Gastrocnemius medialis (tissue), 4 donors: ENCODE measurements at regions not wholly inside any gene's neighbourhood (a gene's known extent, or its start where the extent isn't known, plus 50 kb on each side); places are given as distances from the start of the nearest gene placed in this dataset.
A peak's percentile ranks its signal among the peaks of the same experiment; 100 is the strongest.

Source experiments
- ATAC-seq, 2 donors: fragments of 150-250 bp; one replicate each; pipeline ENCODE4 v1.9.1; 2016
- DNase-seq, 2 donors: peaks; one replicate each; pipeline ENCODE4 v3.0.0-alpha.2; 2019
- H3K27ac ChIP-seq, 4 donors: fragments of 200-600 bp; sonication (generic); 1 replicate in 1 of 4; 2 replicates in 3 of 4; pipeline ENCODE4 v1.5.1; 2016 to 2018; ENCODE audit warnings: mild to moderate bottlenecking in 2 of 4, moderate library complexity in 1 of 4
- H3K27me3 ChIP-seq, 3 donors: fragments of 200-600 bp; sonication (generic) in 2 of 3; 1 replicate in 1 of 3; 2 replicates in 2 of 3; pipeline versions ENCODE4 v1.5.1 to v1.6.0; 2016 to 2019; ENCODE audit warnings: mild to moderate bottlenecking in 1 of 3, moderate library complexity in 1 of 3
- H3K36me3 ChIP-seq, 2 donors: fragments of 200-600 bp; sonication (generic) in 1 of 2; one replicate each; pipeline ENCODE4 v1.5.1; 2017 to 2018
- H3K4me1 ChIP-seq, 2 donors: fragments of 200-600 bp; sonication (generic) in 1 of 2; one replicate each; pipeline ENCODE4 v1.5.1; 2016 to 2017; ENCODE audit warnings: mild to moderate bottlenecking in 2 of 2
- H3K4me3 ChIP-seq, 4 donors: fragments of 200-600 bp; sonication (generic) in 3 of 4; 1 replicate in 1 of 4; 2 replicates in 3 of 4; pipeline ENCODE4 v1.5.1; 2016 to 2019; ENCODE audit warnings: mild to moderate bottlenecking in 2 of 4
- H3K9me3 ChIP-seq, 3 donors: fragments of 200-600 bp; sonication (generic) in 2 of 3; 1 replicate in 1 of 3; 2 replicates in 2 of 3; pipeline ENCODE4 v1.5.1; 2016 to 2019
- CTCF ChIP-seq, 5 experiments: fragments of 450-650 bp in 3 of 5; fragments of 200-600 bp in 2 of 5; sonication (generic) in 2 of 5; IDR thresholded peaks in 4 of 5; conservative IDR thresholded peaks in 1 of 5; 1 replicate in 4 of 5; 2 replicates in 1 of 5; pipeline ENCODE4 v1.5.1; 2016 to 2019; ENCODE audit warnings: antibody characterized with exemption in 5 of 5, mild to moderate bottlenecking in 3 of 5, moderate library complexity in 3 of 5
- POLR2A ChIP-seq, 2 donors: fragments of 450-650 bp; IDR thresholded peaks; one replicate each; pipeline ENCODE4 v1.6.1; 2017; ENCODE audit warnings: antibody characterized with exemption in 2 of 2, mild to moderate bottlenecking in 2 of 2, moderate library complexity in 2 of 2
- in situ Hi-C, 4 donors: fragments of 200-750 bp; cut with MboI; loops; one replicate each; pipeline versions ENCODE4 v1.15.0 to v1.8.0; 2017; ENCODE audit warnings: low sequenced_read_pairs in 4 of 4
- intact Hi-C: fragments of 100-400 bp; cut with DNase I; formaldehyde crosslinking; loops from one replicate; pipeline ENCODE4 v1.15.1; 2023; ENCODE audit warnings: low total_unique reads

DNA sequence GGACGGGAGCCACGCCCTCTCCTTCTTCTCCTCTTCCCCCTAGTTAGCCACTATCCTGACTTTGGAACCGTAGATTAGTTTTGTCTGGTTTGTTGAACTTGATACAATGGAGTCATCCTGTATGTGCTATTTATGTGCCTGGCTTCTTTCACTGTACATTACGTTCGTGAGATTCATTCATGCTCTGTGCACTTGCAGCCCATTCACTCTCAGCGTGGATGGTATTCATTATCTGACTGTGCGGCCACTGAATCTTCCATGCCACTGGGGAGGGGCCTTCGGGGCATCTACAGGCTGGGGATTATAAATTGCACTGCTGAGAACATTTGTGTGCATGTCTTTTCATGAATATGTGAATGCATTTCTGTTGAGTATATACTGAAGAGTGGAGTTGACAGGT, 262.5 kb downstream of the CDH26 start:
- DNase-seq (no peak), ATAC-seq (peak; percentile 55 to 81)
- Histone ChIP-seq H3K27ac (no peak overlapping the region), H3K27me3 (no peaks in the 10 kb centered on the region), H3K36me3 (no peaks in the 10 kb centered on the region), H3K4me3 (no peak overlapping the region), H3K4me1 (peaks cover 0 to 3% of the 10 kb centered on the region in 2 donors), H3K9me3 (no peaks in the 10 kb centered on the region)
- no peak for TF ChIP-seq CTCF (IDR thresholded peaks at IDR 0.05 in 4 of 5, conservative IDR thresholded peaks at IDR 0.05 in 1 of 5)
- no peak for TF ChIP-seq POLR2A (IDR thresholded peaks at IDR 0.05)
- intact Hi-C loops (no loop called here), in situ Hi-C loops (loop anchor here in 2 of 4 donors (25.0 kb wide), 3 partner anchors 342 to 1667 kb away; no protein-coding TSS in a partner anchor)

- DNase-seq (no peak), ATAC-seq (no peak)
- Histone ChIP-seq H3K27me3 (no peaks in the 10 kb centered on the region), H3K4me3 (no peak overlapping the region), H3K9me3 (no peaks in the 10 kb centered on the region), H3K27ac (no peak overlapping the region), H3K36me3 (no peaks in the 10 kb centered on the region), H3K4me1 (no peaks in the 10 kb centered on the region)
- intact Hi-C loops (no loop called here), in situ Hi-C loops (loop anchor here in 2 of 4 donors (25.0 kb wide), 3 partner anchors 341 to 1666 kb away; no protein-coding TSS in a partner anchor)
- TF ChIP-seq POLR2A (IDR thresholded peaks at IDR 0.05), result no peak
- TF ChIP-seq CTCF (IDR thresholded peaks at IDR 0.05 in 4 of 5, conservative IDR thresholded peaks at IDR 0.05 in 1 of 5), result no peak
These were observed 263.4 kb downstream of the CDH26 start for GRCh38 chr20:60221593-60221992.

GRCh38 chr20:60222497-60222896, 264.3 kb downstream of the CDH26 start:
- Histone ChIP-seq H3K9me3 (no peaks in the 10 kb centered on the region), H3K36me3 (no peaks in the 10 kb centered on the region), H3K27ac (no peak overlapping the region), H3K4me3 (no peak overlapping the region), H3K27me3 (no peaks in the 10 kb centered on the region), H3K4me1 (no peaks in the 10 kb centered on the region)
- in situ Hi-C loops, result loop anchor here in 2 of 4 donors (25.0 kb wide), 3 partner anchors 340 to 1665 kb away; no protein-coding TSS in a partner anchor
- no peak for TF ChIP-seq POLR2A (IDR thresholded peaks at IDR 0.05)
- DNase-seq (no peak), ATAC-seq (no peak)
- intact Hi-C loops, result no loop called here

DNA sequence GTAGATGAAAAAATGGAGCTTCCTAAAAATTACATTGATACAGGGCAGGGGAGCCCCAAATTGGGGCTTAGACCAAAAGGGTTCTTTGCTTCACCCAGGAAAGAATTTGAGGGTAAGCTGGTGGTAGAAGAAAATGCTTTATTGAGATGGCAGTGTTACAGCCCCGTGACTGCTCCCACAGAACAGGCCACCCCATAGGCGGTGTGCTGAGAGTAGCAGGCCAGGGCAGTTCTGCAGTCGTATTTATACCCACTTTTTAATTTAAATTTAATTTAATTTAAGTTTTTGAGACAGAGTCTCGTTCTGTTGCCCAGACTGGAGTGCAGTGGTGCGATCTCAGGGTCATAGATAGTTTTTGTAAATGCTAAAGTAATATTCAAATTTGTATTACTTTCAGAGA, 265.0 kb downstream of the CDH26 start:
- intact Hi-C loops, result no loop called here
- no peak overlapping the region for H3K4me3 ChIP-seq
- ATAC-seq, result no peak
- no peaks in the 10 kb centered on the region for H3K9me3 ChIP-seq
- H3K27me3 ChIP-seq, result no peaks in the 10 kb centered on the region
- in situ Hi-C loops, result loop anchor here in 2 of 4 donors (25.0 kb wide), 3 partner anchors 339 to 1664 kb away; no protein-coding TSS in a partner anchor
- H3K4me1 ChIP-seq, result no peaks in the 10 kb centered on the region
- no peak for TF ChIP-seq POLR2A (IDR thresholded peaks at IDR 0.05)
- TF ChIP-seq CTCF (IDR thresholded peaks at IDR 0.05 in 4 of 5, conservative IDR thresholded peaks at IDR 0.05 in 1 of 5), result no peak
- no peak overlapping the region for H3K27ac ChIP-seq
- DNase-seq, result no peak
- no peaks in the 10 kb centered on the region for H3K36me3 ChIP-seq

DNA sequence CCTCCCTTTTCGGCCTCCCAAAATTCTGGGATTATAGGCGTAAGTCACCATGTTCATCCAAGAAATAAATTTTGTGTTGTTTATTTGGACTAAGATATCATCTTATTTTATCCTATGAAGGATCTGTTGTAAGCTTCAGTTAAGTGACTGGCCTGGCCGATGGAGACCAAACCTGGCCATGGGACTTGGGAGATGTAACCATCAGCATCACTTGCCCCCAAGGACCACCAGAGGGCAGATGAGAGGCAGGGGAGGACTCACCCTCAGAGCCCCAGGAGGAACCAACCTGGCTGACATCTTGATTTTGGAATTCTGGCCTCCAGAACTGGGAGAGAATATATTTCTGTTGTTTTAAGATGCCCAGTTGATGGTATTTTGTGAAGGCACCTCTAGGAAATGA, 266.7 kb downstream of the CDH26 start:
- no peaks in the 10 kb centered on the region for H3K36me3 ChIP-seq

More for the DNA sequence above, 266.7 kb downstream of the CDH26 start:
- intact Hi-C loops, result no loop called here
- ATAC-seq (no peak), DNase-seq (no peak)
- Histone ChIP-seq H3K27me3 (no peaks in the 10 kb centered on the region), H3K27ac (no peak overlapping the region), H3K4me1 (no peaks in the 10 kb centered on the region), H3K9me3 (no peaks in the 10 kb centered on the region), H3K4me3 (no peak overlapping the region)
- in situ Hi-C loops, result loop anchor here in 2 of 4 donors (25.0 kb wide), 3 partner anchors 337 to 1662 kb away; no protein-coding TSS in a partner anchor
- TF ChIP-seq CTCF (IDR thresholded peaks at IDR 0.05 in 4 of 5, conservative IDR thresholded peaks at IDR 0.05 in 1 of 5) (no peak), POLR2A (IDR thresholded peaks at IDR 0.05) (no peak)
